SU-DHL-6 (cell line): ENCODE measurements at regions not wholly inside any gene's neighbourhood (a gene's known extent, or its start where the extent isn't known, plus 50 kb on each side); places are given as distances from the start of the nearest gene placed in this dataset.

Source experiments
- EZH2phosphoT487 ChIP-seq: fragments of 200-600 bp; sonication (generic), shearing (Covaris generic); conservative IDR thresholded peaks from 2 replicates; pipeline ENCODE4 v1.6.1; 2018; ENCODE audit warnings: mild to moderate bottlenecking, antibody characterized with exemption, low read length, moderate library complexity, mixed read lengths
- TF ChIP-seq, protein P1 (sequence below): fragments of 200-600 bp; sonication (generic); IDR thresholded peaks from one replicate; pipeline ENCODE4 v1.5.1; 2017; ENCODE audit warnings: antibody characterized with exemption, mild to moderate bottlenecking, low read length, moderate library complexity; ENCODE audit not compliant: insufficient read depth, poor library complexity, severe bottlenecking

- TF ChIP-seq, protein P1, sequence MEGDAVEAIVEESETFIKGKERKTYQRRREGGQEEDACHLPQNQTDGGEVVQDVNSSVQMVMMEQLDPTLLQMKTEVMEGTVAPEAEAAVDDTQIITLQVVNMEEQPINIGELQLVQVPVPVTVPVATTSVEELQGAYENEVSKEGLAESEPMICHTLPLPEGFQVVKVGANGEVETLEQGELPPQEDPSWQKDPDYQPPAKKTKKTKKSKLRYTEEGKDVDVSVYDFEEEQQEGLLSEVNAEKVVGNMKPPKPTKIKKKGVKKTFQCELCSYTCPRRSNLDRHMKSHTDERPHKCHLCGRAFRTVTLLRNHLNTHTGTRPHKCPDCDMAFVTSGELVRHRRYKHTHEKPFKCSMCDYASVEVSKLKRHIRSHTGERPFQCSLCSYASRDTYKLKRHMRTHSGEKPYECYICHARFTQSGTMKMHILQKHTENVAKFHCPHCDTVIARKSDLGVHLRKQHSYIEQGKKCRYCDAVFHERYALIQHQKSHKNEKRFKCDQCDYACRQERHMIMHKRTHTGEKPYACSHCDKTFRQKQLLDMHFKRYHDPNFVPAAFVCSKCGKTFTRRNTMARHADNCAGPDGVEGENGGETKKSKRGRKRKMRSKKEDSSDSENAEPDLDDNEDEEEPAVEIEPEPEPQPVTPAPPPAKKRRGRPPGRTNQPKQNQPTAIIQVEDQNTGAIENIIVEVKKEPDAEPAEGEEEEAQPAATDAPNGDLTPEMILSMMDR, result no peak
- no peak for TF ChIP-seq EZH2phosphoT487
These were observed 91.2 kb upstream of the ARL4C start for GRCh38 chr2:234588054-234588430.
